IgD-negative memory B cell (primary cell): ENCODE measurements at regions not wholly inside any gene's neighbourhood (a gene's known extent, or its start where the extent isn't known, plus 50 kb on each side); places are given as distances from the start of the nearest gene placed in this dataset.
A peak's percentile ranks its signal among the peaks of the same experiment; 100 is the strongest.

Source experiments
- H3K27ac Mint-ChIP-seq, 3 donors: one replicate each; pipeline ENCODE4 v1.8.0; 2020 to 2022; ENCODE audit warnings: mild to moderate bottlenecking in 3 of 3, mixed read lengths in 3 of 3, moderate library complexity in 1 of 3
- H3K27me3 Mint-ChIP-seq: one replicate; pipeline ENCODE4 v1.8.0; 2021; ENCODE audit warnings: mixed read lengths
- H3K36me3 Mint-ChIP-seq: one replicate; pipeline ENCODE4 v1.8.0; 2020; ENCODE audit warnings: mild to moderate bottlenecking, mixed read lengths
- H3K4me1 Mint-ChIP-seq, 3 donors: one replicate each; pipeline ENCODE4 v1.8.0; 2020 to 2022; ENCODE audit warnings: mixed read lengths in 3 of 3, mild to moderate bottlenecking in 1 of 3
- H3K4me3 Mint-ChIP-seq, 4 donors: one replicate each; pipeline ENCODE4 v1.8.0; 2020 to 2022; ENCODE audit warnings: mild to moderate bottlenecking in 4 of 4, mixed read lengths in 4 of 4, moderate library complexity in 3 of 4
- H3K9me3 Mint-ChIP-seq, 3 donors: one replicate each; pipeline ENCODE4 v1.8.0; 2020 to 2021; ENCODE audit warnings: mixed read lengths in 3 of 3, mild to moderate bottlenecking in 1 of 3

- H3K36me3 Mint-ChIP-seq: peaks cover 1% of the 10 kb centered on the region
- H3K27ac Mint-ChIP-seq: no peak overlapping the region
- no peaks in the 10 kb centered on the region for H3K9me3 Mint-ChIP-seq
- H3K4me3 Mint-ChIP-seq: no peak overlapping the region
- H3K27me3 Mint-ChIP-seq: no peaks in the 10 kb centered on the region
- peaks cover 13 to 17% (median 16%) of the 10 kb centered on the region in 3 donors for H3K4me1 Mint-ChIP-seq
These were observed 150.7 kb upstream of the SOX4 start for GRCh38 chr6:21442874-21443273.

GRCh38 chr6:21444711-21445260 is 148.8 kb upstream of the SOX4 start:
- H3K4me3 Mint-ChIP-seq: no peak overlapping the region
- peaks cover 1% of the 10 kb centered on the region for H3K36me3 Mint-ChIP-seq
- H3K9me3 Mint-ChIP-seq: no peaks in the 10 kb centered on the region
- peaks cover 0 to under 1% (median 0%) of the 10 kb centered on the region in 3 donors for H3K4me1 Mint-ChIP-seq
- no peaks in the 10 kb centered on the region for H3K27me3 Mint-ChIP-seq
- H3K27ac Mint-ChIP-seq: no peak overlapping the region

- no peak overlapping the region for H3K4me3 Mint-ChIP-seq
- H3K9me3 Mint-ChIP-seq: no peaks in the 10 kb centered on the region
- H3K27ac Mint-ChIP-seq: no peak overlapping the region
- H3K27me3 Mint-ChIP-seq: no peaks in the 10 kb centered on the region
- H3K4me1 Mint-ChIP-seq: no peaks in the 10 kb centered on the region
- H3K36me3 Mint-ChIP-seq: no peaks in the 10 kb centered on the region
These were observed 145.6 kb upstream of the SOX4 start for GRCh38 chr6:21447987-21448386.

GRCh38 chr6:21448485-21449109 is 145.0 kb upstream of the SOX4 start:
- no peaks in the 10 kb centered on the region for H3K4me1 Mint-ChIP-seq
- no peaks in the 10 kb centered on the region for H3K9me3 Mint-ChIP-seq
- no peak overlapping the region for H3K4me3 Mint-ChIP-seq
- no peak overlapping the region for H3K27ac Mint-ChIP-seq
- no peaks in the 10 kb centered on the region for H3K27me3 Mint-ChIP-seq
- H3K36me3 Mint-ChIP-seq: no peaks in the 10 kb centered on the region

GRCh38 chr6:21450149-21450548 is 143.4 kb upstream of the SOX4 start:
- H3K9me3 Mint-ChIP-seq: no peaks in the 10 kb centered on the region
- H3K4me1 Mint-ChIP-seq: no peaks in the 10 kb centered on the region
- no peak overlapping the region for H3K4me3 Mint-ChIP-seq
- no peaks in the 10 kb centered on the region for H3K36me3 Mint-ChIP-seq
- no peaks in the 10 kb centered on the region for H3K27me3 Mint-ChIP-seq
- H3K27ac Mint-ChIP-seq: no peak overlapping the region

- Mint-ChIP-seq H3K36me3 (no peaks in the 10 kb centered on the region), H3K4me3 (no peak overlapping the region), H3K9me3 (no peaks in the 10 kb centered on the region), H3K4me1 (no peaks in the 10 kb centered on the region), H3K27me3 (no peaks in the 10 kb centered on the region), H3K27ac (no peak overlapping the region)
These were observed 142.9 kb upstream of the SOX4 start for GRCh38 chr6:21450628-21451027.

GRCh38 chr6:21451546-21452013 is 142.0 kb upstream of the SOX4 start:
- H3K36me3 Mint-ChIP-seq: no peaks in the 10 kb centered on the region
- no peaks in the 10 kb centered on the region for H3K9me3 Mint-ChIP-seq
- no peaks in the 10 kb centered on the region for H3K4me1 Mint-ChIP-seq
- no peak overlapping the region for H3K27ac Mint-ChIP-seq
- peak overlapping the region in 1 of 4 donors; percentile 39 for H3K4me3 Mint-ChIP-seq
- H3K27me3 Mint-ChIP-seq: no peaks in the 10 kb centered on the region

- Mint-ChIP-seq H3K27me3 (no peaks in the 10 kb centered on the region), H3K9me3 (no peaks in the 10 kb centered on the region), H3K36me3 (no peaks in the 10 kb centered on the region), H3K4me1 (no peaks in the 10 kb centered on the region), H3K4me3 (no peak overlapping the region), H3K27ac (no peak overlapping the region)
These were observed 139.3 kb upstream of the SOX4 start for GRCh38 chr6:21454262-21454661.

- H3K9me3 Mint-ChIP-seq: no peaks in the 10 kb centered on the region
These were observed 138.5 kb upstream of the SOX4 start for GRCh38 chr6:21455071-21455470.

GRCh38 chr6:21457647-21458046 is 135.9 kb upstream of the SOX4 start:
- H3K9me3 Mint-ChIP-seq: no peaks in the 10 kb centered on the region
- no peaks in the 10 kb centered on the region for H3K4me1 Mint-ChIP-seq
- H3K36me3 Mint-ChIP-seq: no peaks in the 10 kb centered on the region
- no peak overlapping the region for H3K4me3 Mint-ChIP-seq
- peak overlapping the region in 1 of 3 donors; percentile 35 for H3K27ac Mint-ChIP-seq
- H3K27me3 Mint-ChIP-seq: peaks cover 1% of the 10 kb centered on the region

More at GRCh38 chr6:21455071-21455470, 138.5 kb upstream of the SOX4 start:
- Mint-ChIP-seq H3K4me1 (no peaks in the 10 kb centered on the region), H3K4me3 (no peak overlapping the region), H3K27ac (no peak overlapping the region), H3K36me3 (no peaks in the 10 kb centered on the region), H3K27me3 (no peaks in the 10 kb centered on the region)

- Mint-ChIP-seq H3K4me1 (no peaks in the 10 kb centered on the region), H3K36me3 (no peaks in the 10 kb centered on the region), H3K27me3 (peaks cover 1% of the 10 kb centered on the region), H3K27ac (no peak overlapping the region), H3K9me3 (no peaks in the 10 kb centered on the region), H3K4me3 (peak overlapping the region in 1 of 4 donors; percentile 4)
These were observed 133.9 kb upstream of the SOX4 start for GRCh38 chr6:21459641-21460040.

- no peak overlapping the region for H3K27ac Mint-ChIP-seq
- H3K27me3 Mint-ChIP-seq: peaks cover 2% of the 10 kb centered on the region
- no peak overlapping the region for H3K4me3 Mint-ChIP-seq
- no peaks in the 10 kb centered on the region for H3K36me3 Mint-ChIP-seq
- H3K4me1 Mint-ChIP-seq: no peaks in the 10 kb centered on the region
- peaks cover 0 to 3% (median 0%) of the 10 kb centered on the region in 3 donors for H3K9me3 Mint-ChIP-seq
These were observed 131.6 kb upstream of the SOX4 start for GRCh38 chr6:21461844-21462518.

- Mint-ChIP-seq H3K27me3 (peaks cover 2% of the 10 kb centered on the region), H3K9me3 (peaks cover 0 to 3% (median 0%) of the 10 kb centered on the region in 3 donors), H3K36me3 (no peaks in the 10 kb centered on the region), H3K4me1 (no peaks in the 10 kb centered on the region), H3K4me3 (no peak overlapping the region), H3K27ac (no peak overlapping the region)
These were observed 131.1 kb upstream of the SOX4 start for GRCh38 chr6:21462519-21462852.

GRCh38 chr6:21467091-21467490 is 126.5 kb upstream of the SOX4 start:
- H3K27me3 Mint-ChIP-seq: peaks cover 1% of the 10 kb centered on the region
- H3K4me3 Mint-ChIP-seq: no peak overlapping the region
- H3K36me3 Mint-ChIP-seq: no peaks in the 10 kb centered on the region
- no peak overlapping the region for H3K27ac Mint-ChIP-seq
- peaks cover 0 to 3% (median 0%) of the 10 kb centered on the region in 3 donors for H3K9me3 Mint-ChIP-seq
- no peaks in the 10 kb centered on the region for H3K4me1 Mint-ChIP-seq

- Mint-ChIP-seq H3K36me3 (no peaks in the 10 kb centered on the region), H3K27me3 (peaks cover 1% of the 10 kb centered on the region), H3K27ac (no peak overlapping the region), H3K4me3 (no peak overlapping the region), H3K4me1 (no peaks in the 10 kb centered on the region), H3K9me3 (peaks cover 0 to 3% (median 0%) of the 10 kb centered on the region in 3 donors)
These were observed 125.1 kb upstream of the SOX4 start for GRCh38 chr6:21468461-21468860.

GRCh38 chr6:21469213-21469612 is 124.3 kb upstream of the SOX4 start:
- Mint-ChIP-seq H3K27me3 (peaks cover 1% of the 10 kb centered on the region), H3K4me3 (no peak overlapping the region), H3K9me3 (peaks cover 0 to 3% (median 0%) of the 10 kb centered on the region in 3 donors), H3K27ac (no peak overlapping the region), H3K4me1 (no peaks in the 10 kb centered on the region), H3K36me3 (no peaks in the 10 kb centered on the region)
